ENCODE measurements at regions not wholly inside any gene's neighbourhood (a gene's known extent, or its start where the extent isn't known, plus 50 kb on each side); places are given as distances from the start of the nearest gene placed in this dataset.

DNA sequence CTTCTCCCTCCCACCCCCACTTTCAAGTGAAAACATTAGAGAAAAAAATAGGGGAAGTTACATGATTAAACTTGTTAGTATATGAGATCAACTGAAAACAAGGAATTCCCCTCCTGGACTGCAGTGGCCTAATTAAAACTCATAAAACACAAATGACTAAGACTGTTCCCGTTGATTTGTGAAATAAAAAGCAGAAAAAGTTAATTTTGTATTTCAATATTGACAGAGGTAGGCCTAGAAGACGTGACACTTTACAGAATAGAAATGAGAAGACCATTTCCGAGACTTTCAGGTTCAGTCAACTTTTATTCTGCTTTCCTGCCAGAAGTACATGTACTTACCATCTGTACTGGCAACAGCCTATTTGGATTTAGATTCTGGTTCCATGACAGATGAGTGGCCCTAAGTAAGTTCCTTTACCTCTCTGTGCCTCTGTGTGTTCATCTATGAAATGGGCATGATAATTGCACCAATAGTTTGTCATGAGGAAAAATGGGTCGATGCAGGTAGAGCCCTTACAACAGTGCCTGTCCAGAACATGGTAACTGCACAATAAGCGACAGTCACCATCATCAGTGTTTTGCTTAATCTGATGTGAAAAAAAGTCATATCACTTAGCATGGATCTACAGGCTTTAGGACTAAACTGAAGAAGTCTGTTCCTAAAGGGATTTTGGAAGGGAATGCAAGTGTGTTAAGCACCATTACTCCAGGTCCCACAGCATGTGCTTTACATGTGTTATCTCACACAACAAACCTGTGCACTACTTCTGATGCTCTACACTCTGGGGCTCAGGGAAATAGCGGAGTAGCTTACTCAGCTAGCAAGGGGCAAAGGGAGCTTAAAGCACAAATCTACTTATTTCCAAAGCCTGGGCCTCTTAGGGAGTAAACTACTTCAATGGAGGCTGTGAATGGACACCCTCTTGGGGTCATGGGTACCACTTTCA lies 562.3 kb upstream of the DIPK2B start:
- no peak overlapping the region for H3K4me3 ChIP-seq

DNA sequence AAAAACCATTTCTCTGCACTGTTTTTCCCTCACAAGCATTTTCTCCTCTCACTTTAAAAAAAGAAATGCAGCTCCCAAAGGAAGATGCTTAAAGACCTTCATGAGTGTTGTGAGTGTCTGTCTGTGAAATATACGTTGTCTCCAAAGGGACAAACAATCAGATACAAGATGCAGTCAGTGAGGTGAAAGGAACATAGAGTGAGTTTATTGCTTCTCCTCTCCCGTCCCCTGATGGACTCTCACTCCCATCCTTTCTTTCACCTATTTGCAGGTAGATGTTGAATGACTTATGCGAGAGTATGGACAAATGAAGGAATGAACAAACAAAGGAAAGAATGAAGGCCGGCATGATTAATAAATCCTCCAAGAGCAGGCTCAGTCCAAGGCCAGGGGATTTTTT lies 561.2 kb upstream of the DIPK2B start:
- no peak overlapping the region for H3K27ac Mint-ChIP-seq
- H3F3A ChIP-seq (ENCODE audit: low read depth): no peaks in the 10 kb centered on the region
- H3K27me3 ChIP-seq: no peaks in the 10 kb centered on the region
- no peaks in the 10 kb centered on the region for H3K9me3 ChIP-seq (ENCODE audit: low read depth)
- no peak overlapping the region for H3K4me3 Mint-ChIP-seq
- H3K9ac ChIP-seq: no peak overlapping the region
- H3K36me3 Mint-ChIP-seq: peaks cover 2% of the 10 kb centered on the region
- H3K79me2 ChIP-seq (ENCODE audit: low read depth): peaks cover 78% of the 10 kb centered on the region
- H3K4me3 ChIP-seq: no peak overlapping the region
- TF ChIP-seq, protein P1, sequence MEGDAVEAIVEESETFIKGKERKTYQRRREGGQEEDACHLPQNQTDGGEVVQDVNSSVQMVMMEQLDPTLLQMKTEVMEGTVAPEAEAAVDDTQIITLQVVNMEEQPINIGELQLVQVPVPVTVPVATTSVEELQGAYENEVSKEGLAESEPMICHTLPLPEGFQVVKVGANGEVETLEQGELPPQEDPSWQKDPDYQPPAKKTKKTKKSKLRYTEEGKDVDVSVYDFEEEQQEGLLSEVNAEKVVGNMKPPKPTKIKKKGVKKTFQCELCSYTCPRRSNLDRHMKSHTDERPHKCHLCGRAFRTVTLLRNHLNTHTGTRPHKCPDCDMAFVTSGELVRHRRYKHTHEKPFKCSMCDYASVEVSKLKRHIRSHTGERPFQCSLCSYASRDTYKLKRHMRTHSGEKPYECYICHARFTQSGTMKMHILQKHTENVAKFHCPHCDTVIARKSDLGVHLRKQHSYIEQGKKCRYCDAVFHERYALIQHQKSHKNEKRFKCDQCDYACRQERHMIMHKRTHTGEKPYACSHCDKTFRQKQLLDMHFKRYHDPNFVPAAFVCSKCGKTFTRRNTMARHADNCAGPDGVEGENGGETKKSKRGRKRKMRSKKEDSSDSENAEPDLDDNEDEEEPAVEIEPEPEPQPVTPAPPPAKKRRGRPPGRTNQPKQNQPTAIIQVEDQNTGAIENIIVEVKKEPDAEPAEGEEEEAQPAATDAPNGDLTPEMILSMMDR (IDR thresholded peaks at IDR 0.05): no peak
- TF ChIP-seq EZH2 (IDR thresholded peaks at IDR 0.05): no peak
- no peak for TF ChIP-seq EZH2phosphoT487 (IDR thresholded peaks at IDR 0.05)
- no peaks in the 10 kb centered on the region for H3K27me3 Mint-ChIP-seq (ENCODE audit: insufficient read depth, low read depth)
- no peak overlapping the region for H3K4me2 ChIP-seq
- no peak for DNase-seq (ENCODE audit: low spot score)
- H3K36me3 ChIP-seq: no peaks in the 10 kb centered on the region
- H2AFZ ChIP-seq (replicated peaks): no peak overlapping the region
- peaks cover 12% of the 10 kb centered on the region for H4K20me1 ChIP-seq (ENCODE audit: low read depth)
- peaks cover 11% of the 10 kb centered on the region for H3K4me1 Mint-ChIP-seq
- no peaks in the 10 kb centered on the region for H3K9me3 Mint-ChIP-seq
- H3K4me1 ChIP-seq: no peaks in the 10 kb centered on the region
- H3K27ac ChIP-seq: no peak overlapping the region

More for the DNA sequence above, 562.3 kb upstream of the DIPK2B start:
- Mint-ChIP-seq H3K27me3 (ENCODE audit: insufficient read depth, low read depth) (no peaks in the 10 kb centered on the region), H3K4me3 (no peak overlapping the region), H3K36me3 (peaks cover under 1% of the 10 kb centered on the region), H3K9me3 (no peaks in the 10 kb centered on the region), H3K4me1 (peaks cover 18% of the 10 kb centered on the region), H3K27ac (no peak overlapping the region)
- H3K27me3 ChIP-seq: no peaks in the 10 kb centered on the region
- H3K9me3 ChIP-seq (ENCODE audit: low read depth): no peaks in the 10 kb centered on the region
- TF ChIP-seq EZH2phosphoT487 (IDR thresholded peaks at IDR 0.05) (no peak), EZH2 (IDR thresholded peaks at IDR 0.05) (no peak)
- TF ChIP-seq, protein P1 (IDR thresholded peaks at IDR 0.05): no peak
- H3K79me2 ChIP-seq (ENCODE audit: low read depth): peaks cover 78% of the 10 kb centered on the region
- no peaks in the 10 kb centered on the region for H3K4me1 ChIP-seq
- H3K27ac ChIP-seq: no peak overlapping the region
- H3K4me2 ChIP-seq: no peak overlapping the region
- H3K36me3 ChIP-seq: no peaks in the 10 kb centered on the region
- no peaks in the 10 kb centered on the region for H3F3A ChIP-seq (ENCODE audit: low read depth)
- H4K20me1 ChIP-seq (ENCODE audit: low read depth): peaks cover 12% of the 10 kb centered on the region
- H3K9ac ChIP-seq: no peak overlapping the region
- H2AFZ ChIP-seq (replicated peaks): no peak overlapping the region
- no peak for DNase-seq (ENCODE audit: low spot score)

DNA sequence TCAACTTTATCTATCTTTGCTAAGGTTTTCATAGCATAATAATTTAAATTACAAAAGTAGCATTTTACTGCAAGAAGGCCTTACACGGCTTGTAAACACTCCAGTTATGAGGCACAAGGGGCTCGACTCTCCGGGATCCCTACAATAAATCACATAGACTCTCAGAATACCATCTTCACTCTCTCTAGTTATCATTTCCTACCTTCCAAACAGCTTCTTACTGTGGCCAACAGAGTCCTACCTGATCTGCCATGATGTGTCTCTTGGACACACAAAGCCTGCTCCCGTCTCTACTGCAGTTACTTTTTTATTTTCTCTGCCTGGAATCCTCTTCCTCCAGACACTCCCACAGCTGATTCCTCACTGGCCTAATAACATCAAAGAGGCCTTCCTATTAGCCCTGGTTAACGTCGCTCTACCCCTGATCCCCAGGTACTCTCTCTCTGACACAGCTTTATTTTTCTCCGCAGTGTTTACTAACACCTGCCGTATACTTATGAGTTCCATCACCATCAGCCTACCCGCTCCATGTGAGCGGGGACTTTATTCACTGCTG lies 559.6 kb upstream of the DIPK2B start:
- Histone ChIP-seq H3K4me2 (no peak overlapping the region), H2AFZ (replicated peaks) (no peak overlapping the region), H3K27me3 (no peaks in the 10 kb centered on the region), H3K79me2 (ENCODE audit: low read depth) (peaks cover 64% of the 10 kb centered on the region), H3K36me3 (no peaks in the 10 kb centered on the region), H3F3A (ENCODE audit: low read depth) (no peaks in the 10 kb centered on the region), H4K20me1 (ENCODE audit: low read depth) (peaks cover 12% of the 10 kb centered on the region), H3K4me1 (no peaks in the 10 kb centered on the region), H3K4me3 (no peak overlapping the region), H3K9me3 (ENCODE audit: low read depth) (no peaks in the 10 kb centered on the region), H3K9ac (no peak overlapping the region), H3K27ac (no peak overlapping the region)
- H3K9me3 Mint-ChIP-seq: no peaks in the 10 kb centered on the region
- no peak overlapping the region for H3K4me3 Mint-ChIP-seq
- H3K36me3 Mint-ChIP-seq: peaks cover 2% of the 10 kb centered on the region
- peaks cover 4% of the 10 kb centered on the region for H3K4me1 Mint-ChIP-seq
- no peak for TF ChIP-seq EZH2 (IDR thresholded peaks at IDR 0.05)
- TF ChIP-seq, protein P1 (IDR thresholded peaks at IDR 0.05): no peak
- TF ChIP-seq EZH2phosphoT487 (IDR thresholded peaks at IDR 0.05): no peak
- DNase-seq (ENCODE audit: low spot score): no peak
- no peaks in the 10 kb centered on the region for H3K27me3 Mint-ChIP-seq (ENCODE audit: insufficient read depth, low read depth)
- H3K27ac Mint-ChIP-seq: no peak overlapping the region

Data from neural progenitor cell (in vitro differentiated cells).